GM23338 (cell line): ENCODE measurements at regions not wholly inside any gene's neighbourhood (a gene's known extent, or its start where the extent isn't known, plus 50 kb on each side); places are given as distances from the start of the nearest gene placed in this dataset.

Source experiments
- ATAC-seq: fragments of 200-7000 bp; cut with Tn5 transposase; 3 replicates; pipeline ENCODE4 v1.9.1; 2020
- DNase-seq: peaks from one replicate; pipeline ENCODE4 v3.0.0-alpha.2; 2015; ENCODE audit warnings: low spot score
- H2AFZ ChIP-seq: fragments of 200-600 bp; sonication (generic); 2 replicates; pipeline ENCODE4 v1.8.0; 2016; ENCODE audit warnings: antibody characterized with exemption, mild to moderate bottlenecking, moderate library complexity
- H3F3A ChIP-seq: fragments of 200-600 bp; sonication (generic); replicated peaks from 2 replicates; pipeline ENCODE4 v1.8.0; 2017; ENCODE audit warnings: antibody characterized with exemption, mixed run types, low read depth
- H3K27ac ChIP-seq: fragments of 200-600 bp; sonication (generic); 2 replicates; pipeline ENCODE4 v1.6.1; 2016; ENCODE audit warnings: low read depth
- H3K27me3 ChIP-seq: fragments of 200-600 bp; sonication (generic); 2 replicates; pipeline ENCODE4 v1.8.0; 2016; ENCODE audit warnings: mild to moderate bottlenecking, mixed run types, moderate library complexity; ENCODE audit not compliant: insufficient read depth
- H3K36me3 ChIP-seq: fragments of 200-600 bp; sonication (generic); 2 replicates; pipeline ENCODE4 v1.8.0; 2016; ENCODE audit warnings: mild to moderate bottlenecking; ENCODE audit not compliant: insufficient read depth
- H3K4me1 ChIP-seq: fragments of 200-600 bp; sonication (generic); 2 replicates; pipeline ENCODE4 v1.8.0; 2016; ENCODE audit warnings: mild to moderate bottlenecking, moderate library complexity; ENCODE audit not compliant: insufficient read depth
- H3K4me2 ChIP-seq: fragments of 200-600 bp; sonication (generic); 2 replicates; pipeline ENCODE4 v1.7.1; 2017; ENCODE audit warnings: mixed run types
- H3K4me3 ChIP-seq: fragments of 200-600 bp; sonication (generic); 2 replicates; pipeline ENCODE4 v1.6.1; 2016; ENCODE audit warnings: mixed run types
- H3K79me2 ChIP-seq: fragments of 200-600 bp; sonication (generic); replicated peaks from 2 replicates; pipeline ENCODE4 v1.8.0; 2017; ENCODE audit warnings: mild to moderate bottlenecking; ENCODE audit not compliant: insufficient read depth
- H3K9me2 ChIP-seq: fragments of 200-600 bp; sonication (generic); 2 replicates; pipeline ENCODE4 v1.8.0; 2017; ENCODE audit not compliant: insufficient read depth
- H4K20me1 ChIP-seq: fragments of 200-600 bp; sonication (generic); replicated peaks from 2 replicates; pipeline ENCODE4 v1.8.0; 2017; ENCODE audit warnings: mild to moderate bottlenecking; ENCODE audit not compliant: insufficient read depth
- H3K27ac Mint-ChIP-seq: 2 replicates; pipeline ENCODE4 v1.8.0; 2020; ENCODE audit warnings: inconsistent platforms, mild to moderate bottlenecking, moderate library complexity, mixed read lengths
- H3K27me3 Mint-ChIP-seq: 3 replicates; pipeline ENCODE4 v1.8.0; 2022; ENCODE audit warnings: low read depth, mild to moderate bottlenecking, moderate library complexity, mixed read lengths, inconsistent platforms; ENCODE audit not compliant: insufficient read depth, poor library complexity
- H3K36me3 Mint-ChIP-seq: 3 replicates; pipeline ENCODE4 v1.8.0; 2021; ENCODE audit warnings: low read depth, mild to moderate bottlenecking, inconsistent platforms, moderate library complexity, mixed read lengths
- H3K4me1 Mint-ChIP-seq: 3 replicates; pipeline ENCODE4 v1.8.0; 2020; ENCODE audit warnings: mild to moderate bottlenecking, inconsistent platforms, mixed read lengths
- H3K4me3 Mint-ChIP-seq: 3 replicates; pipeline ENCODE4 v1.8.0; 2021; ENCODE audit warnings: moderate library complexity, mild to moderate bottlenecking, inconsistent platforms, mixed read lengths
- H3K9me3 Mint-ChIP-seq: 3 replicates; pipeline ENCODE4 v1.8.0; 2020; ENCODE audit warnings: moderate library complexity, mild to moderate bottlenecking, inconsistent platforms, mixed read lengths
- CREB1 ChIP-seq: fragments of 250-450 bp; sonication (Bioruptor Pico); IDR thresholded peaks from 2 replicates; pipeline ENCODE4 v1.5.0; 2020; ENCODE audit warnings: low read depth, mild to moderate bottlenecking, moderate library complexity
- CTCF ChIP-seq, 2 experiments: fragments of 200-600 bp in 1 of 2; sonication (generic) in 1 of 2; conservative IDR thresholded peaks; 2 replicates each; pipeline versions ENCODE4 v1.5.1 to v1.6.1; 2016 to 2017; ENCODE audit warnings: antibody characterized with exemption in 2 of 2, low read depth in 2 of 2, mild to moderate bottlenecking in 2 of 2, moderate library complexity in 1 of 2
- EZH2 ChIP-seq: fragments of 200-600 bp; sonication (generic); IDR thresholded peaks from one replicate; pipeline ENCODE4 v1.8.0; 2017; ENCODE audit warnings: antibody characterized with exemption, mild to moderate bottlenecking, low read depth; ENCODE audit not compliant: unreplicated experiment
- JUNB ChIP-seq: IDR thresholded peaks from one replicate; pipeline ENCODE4 v1.6.1; 2016; ENCODE audit warnings: antibody characterized with exemption; ENCODE audit not compliant: unreplicated experiment
- NANOG ChIP-seq: IDR thresholded peaks from 2 replicates; pipeline ENCODE4 v1.6.1; 2016; ENCODE audit warnings: antibody characterized with exemption, borderline replicate concordance
- POLR2AphosphoS5 ChIP-seq: IDR thresholded peaks from 2 replicates; pipeline ENCODE4 v1.6.1; 2016; ENCODE audit warnings: antibody characterized with exemption, low read depth
- REST ChIP-seq: IDR thresholded peaks from one replicate; pipeline ENCODE4 v1.6.1; 2018; ENCODE audit warnings: antibody characterized with exemption; ENCODE audit not compliant: unreplicated experiment
- ZNF114 ChIP-seq: fragments of 250-450 bp; sonication (Bioruptor Pico); IDR thresholded peaks from 2 replicates; pipeline ENCODE4 v1.5.0; 2020; ENCODE audit warnings: mild to moderate bottlenecking, moderate library complexity
- ZNF331 ChIP-seq: fragments of 250-450 bp; sonication (Bioruptor Pico); IDR thresholded peaks from 2 replicates; pipeline ENCODE4 v1.5.0; 2020; ENCODE audit warnings: low read depth, mild to moderate bottlenecking, moderate library complexity
- ZNF462 ChIP-seq: fragments of 250-450 bp; sonication (Bioruptor Pico); IDR thresholded peaks from 2 replicates; pipeline ENCODE4 v1.5.0; 2020; ENCODE audit warnings: mild to moderate bottlenecking, moderate library complexity

GRCh38 chrX:109783701-109784079 is 50.6 kb upstream of the ACSL4 start:
- H4K20me1 ChIP-seq, result no peaks in the 10 kb centered on the region
- H3K4me2 ChIP-seq, result no peak overlapping the region
- TF ChIP-seq POLR2AphosphoS5 (no peak), EZH2 (no peak), JUNB (no peak), ZNF462 (CRISPR knock-in tag) (no peak), ZNF331 (CRISPR knock-in tag) (no peak), ZNF114 (CRISPR knock-in tag) (no peak)
- no peaks in the 10 kb centered on the region for H3K9me2 ChIP-seq
- H3K4me1 Mint-ChIP-seq, result peaks cover 3% of the 10 kb centered on the region; the same call in 2 of the 3 replicates
- H3K27ac ChIP-seq, result no peak overlapping the region
- no peaks in the 10 kb centered on the region for H3F3A ChIP-seq
- no peaks in the 10 kb centered on the region for H3K36me3 ChIP-seq
- DNase-seq (no peak), ATAC-seq (no peak)
- H2AFZ ChIP-seq, result no peak overlapping the region
- no peaks in the 10 kb centered on the region for H3K27me3 ChIP-seq
- no peaks in the 10 kb centered on the region for H3K4me1 ChIP-seq
- no peak overlapping the region for H3K4me3 ChIP-seq
- no peaks in the 10 kb centered on the region for H3K36me3 Mint-ChIP-seq
- no peak overlapping the region for H3K4me3 Mint-ChIP-seq
- H3K27me3 Mint-ChIP-seq, result peaks cover 1% of the 10 kb centered on the region
- H3K9me3 Mint-ChIP-seq, result no peaks in the 10 kb centered on the region
- H3K27ac Mint-ChIP-seq, result no peak overlapping the region
- H3K79me2 ChIP-seq, result no peaks in the 10 kb centered on the region

- Mint-ChIP-seq H3K9me3 (no peaks in the 10 kb centered on the region), H3K4me1 (peaks cover 3% of the 10 kb centered on the region; the same call in 2 of the 3 replicates), H3K27me3 (peaks cover 1% of the 10 kb centered on the region), H3K36me3 (no peaks in the 10 kb centered on the region), H3K4me3 (no peak overlapping the region), H3K27ac (no peak overlapping the region)
- H3F3A ChIP-seq, result no peaks in the 10 kb centered on the region
- no peak overlapping the region for H3K27ac ChIP-seq
- no peaks in the 10 kb centered on the region for H3K4me1 ChIP-seq
- no peaks in the 10 kb centered on the region for H3K36me3 ChIP-seq
- ATAC-seq, result no peak
- no peak for DNase-seq
- H3K27me3 ChIP-seq, result no peaks in the 10 kb centered on the region
- H4K20me1 ChIP-seq, result no peaks in the 10 kb centered on the region
- H3K4me2 ChIP-seq, result no peak overlapping the region
- no peaks in the 10 kb centered on the region for H3K79me2 ChIP-seq
- H2AFZ ChIP-seq, result no peak overlapping the region
- no peak overlapping the region for H3K4me3 ChIP-seq
- H3K9me2 ChIP-seq, result no peaks in the 10 kb centered on the region
- TF ChIP-seq CREB1 (CRISPR knock-in tag) (no peak), CTCF (conservative IDR thresholded peaks at IDR 0.05; ENCODE audit: low read depth in 2 of 2) (no peak), NANOG (no peak), REST (no peak), POLR2AphosphoS5 (no peak), ZNF331 (CRISPR knock-in tag) (no peak), ZNF114 (CRISPR knock-in tag) (no peak), JUNB (no peak)
Observed at GRCh38 chrX:109785053-109785452, 52.0 kb upstream of the ACSL4 start.
